Stimulated activated CD4-positive, alpha-beta T cell treated with anti-CD3 and anti-CD28 coated beads, Interleukin-4, amount 100 ng/mL, for 48 hours (primary cell): ENCODE measurements at regions not wholly inside any gene's neighbourhood (a gene's known extent, or its start where the extent isn't known, plus 50 kb on each side); places are given as distances from the start of the nearest gene placed in this dataset.
"Not testable (repeated sequence)": the region's sequence is repeated elsewhere in the genome, so short reads cannot be mapped to it uniquely, and the experiment has no call there.

Experiments
- DNase-seq, 2 donors: peaks; one replicate each; pipeline ENCODE4 v3.0.0-alpha.2; 2020; ENCODE audit warnings: low read depth in 2 of 2

GRCh38 chr12:59405992-59406391, 189.8 kb upstream of the SLC16A7 start:
- no peak for DNase-seq

- DNase-seq: no peak
Measured at GRCh38 chr12:59404109-59404650, 191.6 kb upstream of the SLC16A7 start.

- peak in 1 of 2 donors; percentile 16 for DNase-seq
Measured at GRCh38 chr12:59403259-59403932, 192.4 kb upstream of the SLC16A7 start.

GRCh38 chr12:59401862-59402261, 194.0 kb upstream of the SLC16A7 start:
- DNase-seq: no peak

- no peak for DNase-seq
Measured at GRCh38 chr12:59398164-59398563, 197.7 kb upstream of the SLC16A7 start.

- DNase-seq: no peak
Measured at GRCh38 chr12:59396919-59397318, 198.9 kb upstream of the SLC16A7 start.

GRCh38 chr12:59396519-59396918, 199.3 kb upstream of the SLC16A7 start:
- no peak for DNase-seq

GRCh38 chr12:59395310-59395709, 200.5 kb upstream of the SLC16A7 start:
- DNase-seq: not testable (repeated sequence)

- DNase-seq: no peak
Measured at GRCh38 chr12:59393506-59393905, 202.3 kb upstream of the SLC16A7 start.

- no peak for DNase-seq
Measured at GRCh38 chr12:59389968-59390576, 205.8 kb upstream of the SLC16A7 start.

GRCh38 chr12:59388694-59389093, 207.1 kb upstream of the SLC16A7 start:
- no peak for DNase-seq

GRCh38 chr12:59388176-59388575, 207.7 kb upstream of the SLC16A7 start:
- DNase-seq: no peak

GRCh38 chr12:59386236-59386635, 209.6 kb upstream of the SLC16A7 start:
- no peak for DNase-seq

GRCh38 chr12:59383079-59383822, 212.6 kb upstream of the SLC16A7 start:
- DNase-seq: no peak

- no peak for DNase-seq
Measured at GRCh38 chr12:59382282-59383078, 213.3 kb upstream of the SLC16A7 start.

GRCh38 chr12:59381106-59381505, 214.7 kb upstream of the SLC16A7 start:
- no peak for DNase-seq

GRCh38 chr12:59375633-59376032, 220.2 kb upstream of the SLC16A7 start:
- DNase-seq: no peak

GRCh38 chr12:59374783-59375182, 221.0 kb upstream of the SLC16A7 start:
- DNase-seq: no peak

GRCh38 chr12:59372956-59373355, 222.9 kb upstream of the SLC16A7 start:
- DNase-seq: no peak

- no peak for DNase-seq
Measured at GRCh38 chr12:59370933-59371332, 224.9 kb upstream of the SLC16A7 start.

GRCh38 chr12:59365133-59365532, 230.7 kb upstream of the SLC16A7 start:
- no peak for DNase-seq

GRCh38 chr12:59357811-59358210, 238.0 kb upstream of the SLC16A7 start:
- DNase-seq: no peak
